ENCODE measurements at regions not wholly inside any gene's neighbourhood (a gene's known extent, or its start where the extent isn't known, plus 50 kb on each side); places are given as distances from the start of the nearest gene placed in this dataset.

GRCh38 chr20:57094252-57094891 lies 172.1 kb downstream of the BMP7 start:
- no peak overlapping the region for H3K4me3 ChIP-seq (ENCODE audit: low read depth in 1 of 2, low read length in 2 of 2)
- no peaks in the 10 kb centered on the region for H3K9me3 ChIP-seq (ENCODE audit: control insufficient read depth in 1 of 2, low read length in 2 of 2)
- peaks cover 0 to 9% of the 10 kb centered on the region in 2 donors for H3K4me1 ChIP-seq (ENCODE audit: control insufficient read depth in 1 of 2, insufficient read depth in 2 of 2, low read length in 2 of 2)
- H3K36me3 ChIP-seq (ENCODE audit: control insufficient read depth in 1 of 2, insufficient read depth in 2 of 2, low read length in 2 of 2), result no peaks in the 10 kb centered on the region
- no peak overlapping the region for H3K27ac ChIP-seq (ENCODE audit: low read length)
- no peaks in the 10 kb centered on the region for H3K27me3 ChIP-seq (ENCODE audit: low read depth, low read length)

GRCh38 chr20:57094991-57095390 lies 171.4 kb downstream of the BMP7 start:
- Histone ChIP-seq H3K27ac (ENCODE audit: low read length) (no peak overlapping the region), H3K36me3 (ENCODE audit: control insufficient read depth in 1 of 2, insufficient read depth in 2 of 2, low read length in 2 of 2) (no peaks in the 10 kb centered on the region)

GRCh38 chr20:57095426-57095825 lies 171.0 kb downstream of the BMP7 start:
- no peak overlapping the region for H3K27ac ChIP-seq (ENCODE audit: low read length)
- no peaks in the 10 kb centered on the region for H3K36me3 ChIP-seq (ENCODE audit: control insufficient read depth in 1 of 2, insufficient read depth in 2 of 2, low read length in 2 of 2)
- no peak overlapping the region for H3K4me3 ChIP-seq (ENCODE audit: low read depth in 1 of 2, low read length in 2 of 2)
- H3K4me1 ChIP-seq (ENCODE audit: control insufficient read depth in 1 of 2, insufficient read depth in 2 of 2, low read length in 2 of 2), result peaks cover 0 to 9% of the 10 kb centered on the region in 2 donors
- H3K27me3 ChIP-seq (ENCODE audit: low read depth, low read length), result no peaks in the 10 kb centered on the region
- no peaks in the 10 kb centered on the region for H3K9me3 ChIP-seq (ENCODE audit: control insufficient read depth in 1 of 2, low read length in 2 of 2)

More at GRCh38 chr20:57094991-57095390, 171.4 kb downstream of the BMP7 start:
- Histone ChIP-seq H3K9me3 (ENCODE audit: control insufficient read depth in 1 of 2, low read length in 2 of 2) (no peaks in the 10 kb centered on the region), H3K27me3 (ENCODE audit: low read depth, low read length) (no peaks in the 10 kb centered on the region), H3K4me3 (ENCODE audit: low read depth in 1 of 2, low read length in 2 of 2) (no peak overlapping the region), H3K4me1 (ENCODE audit: control insufficient read depth in 1 of 2, insufficient read depth in 2 of 2, low read length in 2 of 2) (peaks cover 0 to 9% of the 10 kb centered on the region in 2 donors)

GRCh38 chr20:57097245-57097915 lies 169.1 kb downstream of the BMP7 start:
- Histone ChIP-seq H3K4me1 (ENCODE audit: control insufficient read depth in 1 of 2, insufficient read depth in 2 of 2, low read length in 2 of 2) (peaks cover 0 to 2% of the 10 kb centered on the region in 2 donors), H3K27ac (ENCODE audit: low read length) (no peak overlapping the region), H3K4me3 (ENCODE audit: low read depth in 1 of 2, low read length in 2 of 2) (no peak overlapping the region), H3K36me3 (ENCODE audit: control insufficient read depth in 1 of 2, insufficient read depth in 2 of 2, low read length in 2 of 2) (no peaks in the 10 kb centered on the region), H3K9me3 (ENCODE audit: control insufficient read depth in 1 of 2, low read length in 2 of 2) (no peaks in the 10 kb centered on the region), H3K27me3 (ENCODE audit: low read depth, low read length) (no peaks in the 10 kb centered on the region)

- Histone ChIP-seq H3K9me3 (ENCODE audit: control insufficient read depth in 1 of 2, low read length in 2 of 2) (no peaks in the 10 kb centered on the region), H3K27ac (ENCODE audit: low read length) (no peak overlapping the region), H3K4me1 (ENCODE audit: control insufficient read depth in 1 of 2, insufficient read depth in 2 of 2, low read length in 2 of 2) (no peaks in the 10 kb centered on the region), H3K36me3 (ENCODE audit: control insufficient read depth in 1 of 2, insufficient read depth in 2 of 2, low read length in 2 of 2) (no peaks in the 10 kb centered on the region), H3K27me3 (ENCODE audit: low read depth, low read length) (no peaks in the 10 kb centered on the region), H3K4me3 (ENCODE audit: low read depth in 1 of 2, low read length in 2 of 2) (no peak overlapping the region)
These were observed 164.3 kb downstream of the BMP7 start for GRCh38 chr20:57102160-57102559.

GRCh38 chr20:57102566-57102965 lies 163.9 kb downstream of the BMP7 start:
- Histone ChIP-seq H3K36me3 (ENCODE audit: control insufficient read depth in 1 of 2, insufficient read depth in 2 of 2, low read length in 2 of 2) (no peaks in the 10 kb centered on the region), H3K4me3 (ENCODE audit: low read depth in 1 of 2, low read length in 2 of 2) (no peak overlapping the region), H3K27ac (ENCODE audit: low read length) (no peak overlapping the region), H3K4me1 (ENCODE audit: control insufficient read depth in 1 of 2, insufficient read depth in 2 of 2, low read length in 2 of 2) (no peaks in the 10 kb centered on the region), H3K9me3 (ENCODE audit: control insufficient read depth in 1 of 2, low read length in 2 of 2) (no peaks in the 10 kb centered on the region), H3K27me3 (ENCODE audit: low read depth, low read length) (no peaks in the 10 kb centered on the region)

- H3K27me3 ChIP-seq (ENCODE audit: low read depth, low read length), result no peaks in the 10 kb centered on the region
- H3K27ac ChIP-seq (ENCODE audit: low read length), result no peak overlapping the region
- H3K4me1 ChIP-seq (ENCODE audit: control insufficient read depth in 1 of 2, insufficient read depth in 2 of 2, low read length in 2 of 2), result no peaks in the 10 kb centered on the region
- no peak overlapping the region for H3K4me3 ChIP-seq (ENCODE audit: low read depth in 1 of 2, low read length in 2 of 2)
- H3K9me3 ChIP-seq (ENCODE audit: control insufficient read depth in 1 of 2, low read length in 2 of 2), result no peaks in the 10 kb centered on the region
- H3K36me3 ChIP-seq (ENCODE audit: control insufficient read depth in 1 of 2, insufficient read depth in 2 of 2, low read length in 2 of 2), result no peaks in the 10 kb centered on the region
These were observed 163.2 kb downstream of the BMP7 start for GRCh38 chr20:57103146-57103800.

GRCh38 chr20:57104113-57104512 lies 162.3 kb downstream of the BMP7 start:
- Histone ChIP-seq H3K4me3 (ENCODE audit: low read depth in 1 of 2, low read length in 2 of 2) (no peak overlapping the region), H3K36me3 (ENCODE audit: control insufficient read depth in 1 of 2, insufficient read depth in 2 of 2, low read length in 2 of 2) (no peaks in the 10 kb centered on the region), H3K27ac (ENCODE audit: low read length) (no peak overlapping the region), H3K27me3 (ENCODE audit: low read depth, low read length) (no peaks in the 10 kb centered on the region), H3K4me1 (ENCODE audit: control insufficient read depth in 1 of 2, insufficient read depth in 2 of 2, low read length in 2 of 2) (peaks cover 0 to 5% of the 10 kb centered on the region in 2 donors), H3K9me3 (ENCODE audit: control insufficient read depth in 1 of 2, low read length in 2 of 2) (no peaks in the 10 kb centered on the region)

GRCh38 chr20:57104651-57105204 lies 161.7 kb downstream of the BMP7 start:
- Histone ChIP-seq H3K4me1 (ENCODE audit: control insufficient read depth in 1 of 2, insufficient read depth in 2 of 2, low read length in 2 of 2) (peaks cover 0 to 5% of the 10 kb centered on the region in 2 donors), H3K36me3 (ENCODE audit: control insufficient read depth in 1 of 2, insufficient read depth in 2 of 2, low read length in 2 of 2) (no peaks in the 10 kb centered on the region), H3K27me3 (ENCODE audit: low read depth, low read length) (no peaks in the 10 kb centered on the region), H3K9me3 (ENCODE audit: control insufficient read depth in 1 of 2, low read length in 2 of 2) (no peaks in the 10 kb centered on the region), H3K4me3 (ENCODE audit: low read depth in 1 of 2, low read length in 2 of 2) (no peak overlapping the region), H3K27ac (ENCODE audit: low read length) (no peak overlapping the region)

- Histone ChIP-seq H3K4me1 (ENCODE audit: control insufficient read depth in 1 of 2, insufficient read depth in 2 of 2, low read length in 2 of 2) (peaks cover 0 to 5% of the 10 kb centered on the region in 2 donors), H3K27ac (ENCODE audit: low read length) (no peak overlapping the region), H3K27me3 (ENCODE audit: low read depth, low read length) (no peaks in the 10 kb centered on the region), H3K4me3 (ENCODE audit: low read depth in 1 of 2, low read length in 2 of 2) (no peak overlapping the region), H3K36me3 (ENCODE audit: control insufficient read depth in 1 of 2, insufficient read depth in 2 of 2, low read length in 2 of 2) (no peaks in the 10 kb centered on the region), H3K9me3 (ENCODE audit: control insufficient read depth in 1 of 2, low read length in 2 of 2) (no peaks in the 10 kb centered on the region)
These were observed 160.3 kb downstream of the BMP7 start for GRCh38 chr20:57106030-57106682.

- Histone ChIP-seq H3K4me1 (ENCODE audit: control insufficient read depth in 1 of 2, insufficient read depth in 2 of 2, low read length in 2 of 2) (peaks cover 0 to 5% of the 10 kb centered on the region in 2 donors), H3K9me3 (ENCODE audit: control insufficient read depth in 1 of 2, low read length in 2 of 2) (no peaks in the 10 kb centered on the region), H3K27ac (ENCODE audit: low read length) (no peak overlapping the region), H3K4me3 (ENCODE audit: low read depth in 1 of 2, low read length in 2 of 2) (no peak overlapping the region), H3K27me3 (ENCODE audit: low read depth, low read length) (no peaks in the 10 kb centered on the region), H3K36me3 (ENCODE audit: control insufficient read depth in 1 of 2, insufficient read depth in 2 of 2, low read length in 2 of 2) (no peaks in the 10 kb centered on the region)
These were observed 159.7 kb downstream of the BMP7 start for GRCh38 chr20:57106692-57107091.

Measured in muscle layer of duodenum (tissue), 2 donors.